Endothelial cell of umbilical vein (primary cell): ENCODE measurements at regions not wholly inside any gene's neighbourhood (a gene's known extent, or its start where the extent isn't known, plus 50 kb on each side); places are given as distances from the start of the nearest gene placed in this dataset.

Source experiments
- BruUV-seq: library from RNA; stranded (reverse); fragments of 400-500 nt; replicated peaks from 2 replicates; lab custom pipeline; 2021; lab: Mats Ljungman, UMichigan
- CTCF ChIA-PET: fragments of 300-600, 350-600 bp; sonication (Branson Sonifier 250); formaldehyde crosslinking; loops from one replicate; lab custom pipeline; 2021; ENCODE audit warnings: antibody characterized with exemption, inconsistent platforms; lab: Charles Lee
- POLR2A ChIA-PET: fragments of 300-600, 350-600 bp; sonication (Branson Sonifier 250); formaldehyde crosslinking; loops from one replicate; lab custom pipeline; 2021; ENCODE audit warnings: antibody characterized with exemption, inconsistent platforms; lab: Charles Lee
- DNase-seq: peaks from one replicate; pipeline ENCODE4 v3.0.0-alpha.2; 2011; ENCODE audit warnings: low read depth, low spot score
- FAIRE-seq: peaks from 2 replicates; lab custom pipeline; 2011; peaks lifted over from hg19 to GRCh38; lab: Jason Lieb, UNC
- H2AFZ ChIP-seq: 2 replicates; pipeline ENCODE4 v1.6.0; 2012; ENCODE audit warnings: low read depth, low read length, control low read depth, inconsistent platforms
- H3K27ac ChIP-seq: 2 replicates; pipeline ENCODE4 v1.5.1; 2011; ENCODE audit warnings: low read depth, mild to moderate bottlenecking, control low read depth, low read length, moderate library complexity; ENCODE audit not compliant: insufficient read depth
- H3K27me3 ChIP-seq, 2 experiments: 2 replicates each; pipeline versions ENCODE4 v1.6.0 to v1.6.1; 2011; ENCODE audit warnings: low read length in 2 of 2, mixed read lengths in 1 of 2; ENCODE audit not compliant: control insufficient read depth in 2 of 2, insufficient read depth in 2 of 2
- H3K36me3 ChIP-seq, 2 experiments: 2 replicates in 1 of 2; 3 replicates in 1 of 2; pipeline ENCODE4 v1.5.1; 2011; ENCODE audit warnings: low read length in 2 of 2, mild to moderate bottlenecking in 1 of 2, moderate library complexity in 1 of 2; ENCODE audit not compliant: control insufficient read depth in 2 of 2, insufficient read depth in 2 of 2; ENCODE audit errors: extremely low read depth in 1 of 2
- H3K4me1 ChIP-seq: 3 replicates; pipeline ENCODE4 v1.5.1; 2011; ENCODE audit warnings: mild to moderate bottlenecking, low read length; ENCODE audit not compliant: control insufficient read depth, insufficient read depth; ENCODE audit errors: extremely low read depth
- H3K4me2 ChIP-seq: 2 replicates; pipeline ENCODE4 v1.6.1; 2011; ENCODE audit warnings: low read length, control low read depth, mixed read lengths; ENCODE audit not compliant: insufficient read depth
- H3K4me3 ChIP-seq, 3 experiments: fragments of 200-600 bp in 1 of 3; sonication (generic), shearing (Covaris generic) in 1 of 3; replicated peaks in 1 of 3; 2 replicates each; pipeline ENCODE4 v1.5.1; 2011 to 2016; ENCODE audit warnings: control low read depth in 3 of 3, low read length in 3 of 3, mild to moderate bottlenecking in 2 of 3, inconsistent platforms in 1 of 3, low read depth in 1 of 3, moderate library complexity in 1 of 3; ENCODE audit not compliant: insufficient read depth in 1 of 3
- H3K79me2 ChIP-seq: 2 replicates; pipeline ENCODE4 v1.6.0; 2012; ENCODE audit warnings: low read length, inconsistent platforms; ENCODE audit not compliant: control insufficient read depth, insufficient read depth
- H3K9ac ChIP-seq: replicated peaks from 2 replicates; pipeline ENCODE3; 2011; ENCODE audit warnings: low read length, control low read depth; ENCODE audit not compliant: insufficient read depth; ENCODE audit errors: extremely low read depth
- H3K9me1 ChIP-seq: replicated peaks from 3 replicates; pipeline ENCODE4 v1.6.0; 2011; ENCODE audit warnings: mild to moderate bottlenecking, low read length; ENCODE audit not compliant: control insufficient read depth, insufficient read depth; ENCODE audit errors: extremely low read depth
- H3K9me3 ChIP-seq: replicated peaks from 2 replicates; pipeline ENCODE4 v1.5.1; 2012; ENCODE audit warnings: low read length, inconsistent platforms; ENCODE audit not compliant: control insufficient read depth, insufficient read depth
- H4K20me1 ChIP-seq: replicated peaks from 2 replicates; pipeline ENCODE3; 2011; ENCODE audit warnings: mild to moderate bottlenecking, low read length; ENCODE audit not compliant: control insufficient read depth, insufficient read depth; ENCODE audit errors: extremely low read depth
- CTCF ChIP-seq, 2 donors: IDR thresholded peaks; 1 replicate in 1 of 2; 2 replicates in 1 of 2; pipeline ENCODE4 v1.5.1; 2011; ENCODE audit warnings: low read length in 2 of 2, mild to moderate bottlenecking in 2 of 2, moderate library complexity in 2 of 2, control low read depth in 1 of 2, inconsistent platforms in 1 of 2, low read depth in 1 of 2; ENCODE audit not compliant: insufficient read depth in 1 of 2; ENCODE audit errors: extremely low read depth in 1 of 2
- EZH2 ChIP-seq: IDR thresholded peaks from 2 replicates; pipeline ENCODE4 v1.6.1; 2012; ENCODE audit warnings: borderline replicate concordance, low read depth, mild to moderate bottlenecking, moderate library complexity, low read length, inconsistent platforms; ENCODE audit not compliant: severe bottlenecking
- FOS ChIP-seq: IDR thresholded peaks from 2 replicates; pipeline ENCODE4 v1.6.1; 2011; ENCODE audit warnings: mild to moderate bottlenecking, low read length, moderate library complexity, borderline replicate concordance; ENCODE audit not compliant: insufficient read depth
- GATA2 ChIP-seq: IDR thresholded peaks from 2 replicates; pipeline ENCODE4 v1.7.0; 2011; ENCODE audit warnings: low read depth, mild to moderate bottlenecking, moderate library complexity, mixed read lengths, low read length; ENCODE audit not compliant: insufficient read length, insufficient read depth
- JUN ChIP-seq: IDR thresholded peaks from 2 replicates; pipeline ENCODE4 v1.6.1; 2011; ENCODE audit warnings: borderline replicate concordance, low read depth; ENCODE audit not compliant: insufficient read length, insufficient read depth
- MAX ChIP-seq: IDR thresholded peaks from 2 replicates; pipeline ENCODE4 v1.6.1; 2011; ENCODE audit not compliant: insufficient read depth, insufficient read length
- MYC ChIP-seq: IDR thresholded peaks from one replicate; pipeline ENCODE4 v1.6.1; 2011; ENCODE audit warnings: mild to moderate bottlenecking, low read depth, low read length
- POLR2A ChIP-seq: IDR thresholded peaks from 2 replicates; pipeline ENCODE4 v1.6.1; 2012; ENCODE audit warnings: low read depth, mild to moderate bottlenecking, control low read depth, low read length
- POLR2AphosphoS5 ChIP-seq: IDR thresholded peaks from 2 replicates; pipeline ENCODE4 v1.6.1; 2012; ENCODE audit warnings: low read depth, mild to moderate bottlenecking, control low read depth, low read length, moderate library complexity; ENCODE audit not compliant: insufficient read depth
- dilution Hi-C: fragments of 300-500 bp; cut with MboI; formaldehyde crosslinking; loops from one replicate; pipeline ENCODE4 v1.15.0; 2019; ENCODE audit warnings: low sequenced_read_pairs; ENCODE audit not compliant: extremely low pct_ligation_motif_present
- intact Hi-C: fragments of 100-400 bp; cut with micrococcal nuclease; formaldehyde crosslinking; loops from one replicate; pipeline ENCODE4 v1.10.0; 2022

GRCh38 chr10:61834519-61834918 is 67.0 kb upstream of the ARID5B start:
- no peaks in the 10 kb centered on the region for H3K27me3 ChIP-seq
- H3K9me3 ChIP-seq, result no peaks in the 10 kb centered on the region
- ChIA-PET POLR2A (no interaction called here), CTCF (interaction anchor here (0.6 to 6.7 kb wide), 30 partner anchors 10 to 1018 kb away, joined by 3 to 165 read pairs (median 4); no protein-coding TSS in a partner anchor)
- H3K27ac ChIP-seq, result no peak overlapping the region
- no peaks in the 10 kb centered on the region for H3K79me2 ChIP-seq
- H4K20me1 ChIP-seq, result no peaks in the 10 kb centered on the region
- DNase-seq, result no peak
- TF ChIP-seq FOS (no peak), MAX (no peak), MYC (no peak), EZH2 (no peak), POLR2A (no peak), JUN (no peak), POLR2AphosphoS5 (no peak), CTCF (IDR thresholded peaks at IDR 0.05; ENCODE audit: extremely low read depth in 1 of 2, insufficient read depth in 1 of 2, low read depth in 1 of 2, low read length in 2 of 2) (no peak), GATA2 (no peak)
- H3K36me3 ChIP-seq, result no peaks in the 10 kb centered on the region
- dilution Hi-C loops (no loop called here), intact Hi-C loops (no loop called here)
- H2AFZ ChIP-seq, result no peak overlapping the region
- H3K4me3 ChIP-seq, result no peak overlapping the region
- no TSS peak for BruUV-seq
- FAIRE-seq, result no peak
- no peak overlapping the region for H3K9ac ChIP-seq
- H3K4me1 ChIP-seq, result peaks cover 49% of the 10 kb centered on the region
- no peak overlapping the region for H3K4me2 ChIP-seq
- no peaks in the 10 kb centered on the region for H3K9me1 ChIP-seq
